PC-3 (cell line): ENCODE measurements at regions not wholly inside any gene's neighbourhood (a gene's known extent, or its start where the extent isn't known, plus 50 kb on each side); places are given as distances from the start of the nearest gene placed in this dataset.

ENCODE experiments used
- EZH2phosphoT487 ChIP-seq: fragments of 300-600 bp; sonication (generic); IDR thresholded peaks from 2 replicates; pipeline ENCODE4 v1.6.1; 2018; ENCODE audit warnings: mild to moderate bottlenecking, antibody characterized with exemption, low read length, borderline replicate concordance
- TF ChIP-seq, protein P1 (sequence below): fragments of 300-600 bp; sonication (generic); conservative IDR thresholded peaks from 2 replicates; pipeline ENCODE4 v1.5.1; 2017; ENCODE audit warnings: antibody characterized with exemption, low read depth, mild to moderate bottlenecking, low read length

DNA sequence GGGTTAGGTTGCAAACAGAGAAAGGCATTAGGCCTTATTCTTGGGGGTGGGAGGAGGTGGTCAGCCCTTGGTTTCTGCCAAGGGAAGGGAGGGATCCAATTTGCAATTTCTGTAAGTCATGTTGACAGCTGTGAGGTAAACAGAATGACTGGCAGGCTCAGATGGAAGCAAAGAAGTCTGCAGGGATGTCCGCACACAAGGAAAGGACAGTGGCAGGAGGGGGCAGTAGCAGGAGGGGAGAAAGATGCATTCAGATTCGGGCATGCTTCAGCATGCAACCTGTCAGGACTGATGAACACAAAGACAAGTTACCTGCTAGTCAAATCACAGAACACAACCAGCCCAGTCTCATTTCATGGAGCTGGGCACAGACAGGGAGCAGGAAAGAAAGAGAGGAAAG is 217.9 kb upstream of the FOXA2 start:
- TF ChIP-seq, protein P1, sequence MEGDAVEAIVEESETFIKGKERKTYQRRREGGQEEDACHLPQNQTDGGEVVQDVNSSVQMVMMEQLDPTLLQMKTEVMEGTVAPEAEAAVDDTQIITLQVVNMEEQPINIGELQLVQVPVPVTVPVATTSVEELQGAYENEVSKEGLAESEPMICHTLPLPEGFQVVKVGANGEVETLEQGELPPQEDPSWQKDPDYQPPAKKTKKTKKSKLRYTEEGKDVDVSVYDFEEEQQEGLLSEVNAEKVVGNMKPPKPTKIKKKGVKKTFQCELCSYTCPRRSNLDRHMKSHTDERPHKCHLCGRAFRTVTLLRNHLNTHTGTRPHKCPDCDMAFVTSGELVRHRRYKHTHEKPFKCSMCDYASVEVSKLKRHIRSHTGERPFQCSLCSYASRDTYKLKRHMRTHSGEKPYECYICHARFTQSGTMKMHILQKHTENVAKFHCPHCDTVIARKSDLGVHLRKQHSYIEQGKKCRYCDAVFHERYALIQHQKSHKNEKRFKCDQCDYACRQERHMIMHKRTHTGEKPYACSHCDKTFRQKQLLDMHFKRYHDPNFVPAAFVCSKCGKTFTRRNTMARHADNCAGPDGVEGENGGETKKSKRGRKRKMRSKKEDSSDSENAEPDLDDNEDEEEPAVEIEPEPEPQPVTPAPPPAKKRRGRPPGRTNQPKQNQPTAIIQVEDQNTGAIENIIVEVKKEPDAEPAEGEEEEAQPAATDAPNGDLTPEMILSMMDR, result no peak
- no peak for TF ChIP-seq EZH2phosphoT487
